IPS DF 6.9 (cell line): ENCODE measurements at regions not wholly inside any gene's neighbourhood (a gene's known extent, or its start where the extent isn't known, plus 50 kb on each side); places are given as distances from the start of the nearest gene placed in this dataset.

Source experiments
- DNase-seq: peaks from one replicate; pipeline ENCODE4 v3.0.0-alpha.2; 2013; ENCODE audit warnings: low read depth, low spot score
- H3K27ac ChIP-seq: one replicate; pipeline ENCODE4 v1.5.1; 2013; ENCODE audit warnings: low read length, control low read depth
- H3K27me3 ChIP-seq: 2 replicates; pipeline ENCODE4 v1.6.1; 2013; ENCODE audit warnings: mild to moderate bottlenecking, low read length; ENCODE audit not compliant: control insufficient read depth, insufficient read depth
- H3K36me3 ChIP-seq: 2 replicates; pipeline ENCODE4 v1.6.1; 2013; ENCODE audit warnings: low read length; ENCODE audit not compliant: control insufficient read depth, insufficient read depth
- H3K4me1 ChIP-seq: 2 replicates; pipeline ENCODE4 v1.6.1; 2013; ENCODE audit warnings: low read length; ENCODE audit not compliant: control insufficient read depth, insufficient read depth
- H3K4me3 ChIP-seq: 2 replicates; pipeline ENCODE4 v1.5.1; 2013; ENCODE audit warnings: mild to moderate bottlenecking, low read length
- H3K9me3 ChIP-seq: 2 replicates; pipeline ENCODE4 v1.6.1; 2013; ENCODE audit warnings: low read length, inconsistent platforms; ENCODE audit not compliant: control insufficient read depth, insufficient read depth
- WGBS: extraction: QIAGEN DNeasy Blood & Tissue Kit; methylation state at CpG from one replicate; pipeline ENCODE4 v1.1.7; 2013; ENCODE audit warnings: mixed read lengths, missing lambda C conversion rate; ENCODE audit not compliant: insufficient read length, insufficient coverage; 5-methylcytosine and 5-hydroxymethylcytosine counted together

DNA sequence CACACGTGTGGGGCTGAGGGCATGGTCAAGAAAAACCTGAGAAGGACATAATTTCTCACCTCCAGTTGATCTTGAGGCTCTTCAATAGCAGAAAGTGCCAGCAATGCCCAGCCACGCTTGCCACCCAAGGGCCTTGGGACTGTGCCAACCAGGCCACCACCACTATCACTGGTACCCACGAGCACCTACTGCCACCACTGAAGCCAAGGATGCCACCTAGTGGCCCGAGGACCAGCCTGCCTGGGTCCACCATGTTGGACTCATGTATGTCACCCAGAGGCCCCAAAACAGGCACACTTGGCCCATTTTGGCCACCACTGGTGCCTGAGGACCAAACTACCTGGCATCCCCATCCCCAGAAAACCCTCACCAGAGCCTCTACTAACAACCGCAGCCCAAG lies 191.8 kb downstream of the ADAM29 start:
- peak; percentile 1 for DNase-seq
- no CpG with 5 or more reads among the region's 5 CpGs for WGBS
- H3K4me1 ChIP-seq: no peaks in the 10 kb centered on the region

DNA sequence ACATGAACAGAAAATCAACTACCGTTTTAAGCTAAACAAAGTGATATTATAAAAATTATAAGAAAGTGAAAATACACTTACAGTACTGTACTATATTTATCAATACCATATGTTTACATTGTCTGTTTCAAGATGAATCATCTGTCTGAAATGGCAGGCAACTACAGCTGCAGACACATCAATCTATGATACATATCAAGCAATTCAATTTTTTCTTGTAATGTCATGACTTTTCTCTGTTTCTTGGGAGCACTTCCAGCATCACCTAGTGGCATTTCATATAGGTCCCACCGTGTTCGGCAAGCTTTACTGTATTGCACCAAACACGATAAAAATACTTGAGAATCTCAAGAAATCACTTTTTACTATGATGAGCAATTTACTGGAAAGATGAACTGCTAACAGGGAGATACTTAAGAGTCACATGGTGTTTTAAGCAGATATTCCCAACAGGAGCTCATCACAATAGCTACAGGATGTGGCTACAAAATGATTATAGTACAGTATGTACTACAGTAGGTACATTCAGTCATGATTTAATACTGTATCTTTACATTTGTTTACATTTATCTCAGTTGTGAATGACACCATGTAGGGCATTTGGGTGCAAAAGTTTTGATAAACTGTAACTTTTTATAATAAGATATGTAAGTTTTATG lies 207.4 kb downstream of the ADAM29 start:
- H3K4me3 ChIP-seq: no peak overlapping the region
- no peaks in the 10 kb centered on the region for H3K27me3 ChIP-seq
- WGBS: no CpG with 5 or more reads among the region's 4 CpGs
- H3K9me3 ChIP-seq: no peaks in the 10 kb centered on the region
- DNase-seq: no peak
- no peaks in the 10 kb centered on the region for H3K36me3 ChIP-seq
- no peak overlapping the region for H3K27ac ChIP-seq
- no peaks in the 10 kb centered on the region for H3K4me1 ChIP-seq

More for the DNA sequence above, 191.8 kb downstream of the ADAM29 start:
- Histone ChIP-seq H3K36me3 (no peaks in the 10 kb centered on the region), H3K9me3 (no peaks in the 10 kb centered on the region), H3K27ac (no peak overlapping the region), H3K27me3 (no peaks in the 10 kb centered on the region), H3K4me3 (no peak overlapping the region)

DNA sequence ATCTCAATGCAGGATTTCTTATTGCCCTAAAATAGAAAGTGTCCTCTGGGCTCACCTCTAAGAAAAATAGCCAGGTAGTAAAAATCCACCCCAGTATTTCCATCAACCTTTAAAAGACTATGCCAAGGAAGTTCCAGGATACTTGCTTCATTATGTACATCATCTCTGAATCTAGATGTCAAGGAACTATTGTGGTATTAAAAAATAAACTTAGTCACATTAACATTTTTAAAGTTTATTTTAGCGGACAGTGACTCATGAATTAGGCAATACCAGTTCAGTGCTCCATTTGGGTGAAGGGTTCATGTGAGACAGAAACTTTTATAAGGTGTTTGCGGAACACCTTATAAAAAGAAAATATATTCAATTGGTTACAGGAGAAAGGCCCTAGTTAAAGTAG lies 209.2 kb downstream of the ADAM29 start:
- Histone ChIP-seq H3K36me3 (no peaks in the 10 kb centered on the region), H3K4me1 (no peaks in the 10 kb centered on the region), H3K27me3 (no peaks in the 10 kb centered on the region), H3K4me3 (no peak overlapping the region), H3K9me3 (no peaks in the 10 kb centered on the region), H3K27ac (no peak overlapping the region)
- no CpG with 5 or more reads among the region's 2 CpGs for WGBS
- no peak for DNase-seq

DNA sequence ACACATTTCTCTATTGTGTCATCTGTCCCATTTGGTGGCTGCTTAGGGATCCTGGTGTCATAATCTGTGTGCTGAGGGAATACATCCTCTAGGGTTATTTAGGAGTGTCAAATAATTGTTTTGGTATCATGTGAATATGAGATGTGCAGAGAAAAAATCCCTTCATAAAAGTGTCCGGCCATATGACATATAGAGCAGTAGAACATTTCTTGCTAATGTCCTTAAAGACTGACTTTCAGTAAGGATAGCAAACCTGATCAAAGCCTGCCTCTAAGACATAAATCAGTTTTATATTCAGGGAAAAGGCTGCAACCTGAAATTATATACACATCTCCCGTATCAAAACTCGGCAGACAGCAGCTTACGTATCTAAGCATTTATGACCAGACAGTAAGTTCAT lies 211.6 kb downstream of the ADAM29 start:
- no peak for DNase-seq
- no peaks in the 10 kb centered on the region for H3K36me3 ChIP-seq

DNA sequence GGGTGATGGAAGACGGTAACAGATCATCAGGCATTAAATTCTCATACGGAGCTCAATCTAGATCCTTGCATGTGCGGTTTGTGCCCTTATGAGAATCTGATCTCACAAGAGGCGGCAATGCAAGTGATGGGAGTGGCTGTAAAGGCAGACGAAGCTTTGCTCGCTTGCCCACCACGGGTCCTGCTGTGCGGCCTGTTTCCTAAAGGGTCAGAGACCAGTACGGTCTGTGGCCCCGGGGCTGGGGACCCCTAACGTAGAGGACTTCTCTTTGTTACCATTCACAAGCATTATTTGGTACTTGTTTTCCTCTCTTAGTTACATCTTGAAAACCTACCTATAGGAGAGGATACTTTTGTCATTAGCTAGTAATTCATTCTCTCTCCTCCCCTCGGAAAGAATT lies 221.0 kb downstream of the ADAM29 start:
- H3K27me3 ChIP-seq: 0 out of 2 replicates have a peak, but pooled peaks cover 2% of the 10 kb centered on the region
- no CpG with 5 or more reads among the region's 12 CpGs for WGBS

More for the DNA sequence above, 211.6 kb downstream of the ADAM29 start:
- Histone ChIP-seq H3K27ac (no peak overlapping the region), H3K4me3 (no peak overlapping the region), H3K27me3 (no peaks in the 10 kb centered on the region), H3K9me3 (no peaks in the 10 kb centered on the region), H3K4me1 (no peaks in the 10 kb centered on the region)
- no CpG with 5 or more reads among the region's 4 CpGs for WGBS

DNA sequence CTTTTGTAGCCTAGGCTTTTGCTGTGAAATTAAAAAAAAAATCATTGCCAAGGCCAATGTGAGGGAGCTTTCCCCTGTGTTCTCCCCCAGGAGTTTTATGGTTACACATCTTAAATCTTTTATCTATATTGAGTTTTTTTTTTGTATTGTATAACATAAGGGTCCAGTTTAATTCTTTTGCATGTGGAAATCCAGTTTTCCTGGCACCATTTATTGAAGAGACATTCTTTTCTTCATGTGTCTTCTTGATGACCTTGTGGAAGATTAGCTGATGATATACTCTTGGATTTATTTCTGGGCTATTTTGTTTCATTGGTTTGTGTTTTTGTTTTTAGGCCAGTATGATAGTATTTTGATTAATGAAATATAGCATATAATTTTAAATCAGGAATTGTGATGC lies 225.0 kb downstream of the ADAM29 start:
- DNase-seq: no peak
- Histone ChIP-seq H3K4me3 (no peak overlapping the region), H3K36me3 (no peaks in the 10 kb centered on the region), H3K27me3 (0 out of 2 replicates have a peak, but pooled peaks cover 2% of the 10 kb centered on the region), H3K4me1 (no peaks in the 10 kb centered on the region), H3K9me3 (no peaks in the 10 kb centered on the region; the same call in 1 of the 2 replicates), H3K27ac (no peak overlapping the region)

More for the DNA sequence above, 221.0 kb downstream of the ADAM29 start:
- Histone ChIP-seq H3K36me3 (no peaks in the 10 kb centered on the region), H3K9me3 (no peaks in the 10 kb centered on the region; the same call in 1 of the 2 replicates), H3K4me1 (no peaks in the 10 kb centered on the region), H3K27ac (no peak overlapping the region), H3K4me3 (no peak overlapping the region)
- no peak for DNase-seq

DNA sequence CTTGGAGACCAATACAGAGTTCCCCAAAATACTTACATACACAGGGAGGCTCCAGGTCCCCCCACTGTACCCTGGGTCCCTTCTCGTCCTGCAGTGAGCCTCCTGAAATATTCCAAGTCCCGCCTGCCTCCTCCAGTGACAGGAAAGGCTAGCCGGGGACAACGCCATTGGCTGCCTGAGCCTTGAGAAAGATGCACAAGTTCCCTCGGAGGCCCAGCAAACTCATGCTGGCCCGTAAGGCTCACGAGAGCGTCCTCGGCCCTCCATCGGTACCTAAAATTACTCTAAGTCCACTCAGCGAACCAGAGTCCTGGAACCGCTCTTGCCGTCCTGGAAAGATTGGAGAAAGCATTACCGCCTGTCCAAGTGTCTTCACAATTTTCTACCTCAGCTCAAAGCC lies 228.6 kb downstream of the ADAM29 start:
- Histone ChIP-seq H3K4me1 (no peaks in the 10 kb centered on the region), H3K27ac (no peak overlapping the region), H3K27me3 (no peaks in the 10 kb centered on the region), H3K36me3 (no peaks in the 10 kb centered on the region), H3K9me3 (no peaks in the 10 kb centered on the region), H3K4me3 (no peak overlapping the region)
- WGBS: no CpG with 5 or more reads among the region's 14 CpGs
- no peak for DNase-seq

DNA sequence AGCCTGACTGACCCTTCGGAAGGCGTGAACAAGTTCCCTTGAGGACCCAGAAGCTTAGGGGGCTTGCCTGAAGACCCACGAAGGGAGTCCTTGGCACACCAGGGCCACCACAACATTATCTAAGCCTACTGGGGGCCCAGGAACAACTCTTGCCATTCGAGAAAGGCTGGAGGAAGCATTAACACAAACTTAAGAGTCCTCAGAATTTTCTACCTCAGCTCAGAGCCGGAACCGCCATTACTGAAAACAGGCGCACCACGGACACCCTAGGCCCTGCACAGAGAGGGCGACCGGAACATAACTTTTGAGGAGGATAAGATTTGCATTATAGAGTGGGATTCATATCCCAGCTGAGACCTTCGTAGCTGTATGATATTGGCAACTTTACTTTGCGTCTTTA lies 229.1 kb downstream of the ADAM29 start:
- H3K9me3 ChIP-seq: no peaks in the 10 kb centered on the region
- WGBS: no CpG with 5 or more reads among the region's 12 CpGs
- no peak for DNase-seq
- H3K27ac ChIP-seq: no peak overlapping the region
- H3K4me1 ChIP-seq: no peaks in the 10 kb centered on the region
- no peaks in the 10 kb centered on the region for H3K36me3 ChIP-seq
- H3K4me3 ChIP-seq: no peak overlapping the region
- no peaks in the 10 kb centered on the region for H3K27me3 ChIP-seq

DNA sequence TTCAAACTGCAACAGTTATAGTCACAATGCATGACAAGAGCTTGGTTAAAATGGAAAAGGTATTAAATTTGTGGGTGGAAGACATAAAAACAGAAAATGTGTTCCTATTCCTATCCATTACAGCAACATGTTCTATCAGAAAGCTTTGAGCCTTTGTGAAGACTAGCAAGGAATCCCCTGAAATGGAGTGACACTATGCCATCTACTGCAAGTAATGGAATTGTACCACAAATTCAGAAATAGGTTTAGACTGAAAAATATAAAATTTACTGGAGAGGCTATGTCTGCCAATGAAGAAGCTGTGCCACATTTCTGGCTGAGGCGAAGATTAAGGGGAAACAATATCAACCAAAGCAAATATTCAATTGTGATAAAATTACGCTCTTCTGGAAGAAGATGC lies 247.9 kb downstream of the ADAM29 start:
- no CpG with 5 or more reads among the region's 2 CpGs for WGBS
- no peak overlapping the region for H3K4me3 ChIP-seq
- no peak overlapping the region for H3K27ac ChIP-seq
- no peaks in the 10 kb centered on the region for H3K4me1 ChIP-seq
- no peak for DNase-seq
- no peaks in the 10 kb centered on the region for H3K36me3 ChIP-seq
- H3K27me3 ChIP-seq: no peaks in the 10 kb centered on the region
- H3K9me3 ChIP-seq: no peaks in the 10 kb centered on the region

DNA sequence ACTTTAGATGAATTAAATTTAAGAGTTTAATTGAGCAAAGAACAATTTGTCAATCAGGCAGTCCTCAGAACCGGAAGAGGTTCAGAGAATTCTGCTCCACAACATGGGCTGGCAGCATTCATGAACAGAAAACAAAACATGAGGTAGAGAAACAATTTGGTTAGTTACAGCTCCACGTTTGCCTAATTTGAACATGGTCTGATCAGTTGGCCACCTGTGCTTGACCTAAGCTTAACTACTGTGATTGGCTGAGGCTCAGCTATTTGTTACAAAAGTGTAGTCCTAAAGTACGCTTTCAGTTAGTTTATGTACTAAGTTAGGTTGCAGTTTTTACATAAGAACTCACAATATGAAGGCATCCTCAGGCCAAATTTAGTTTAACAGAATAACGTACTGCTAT lies 258.6 kb downstream of the ADAM29 start:
- Histone ChIP-seq H3K9me3 (no peaks in the 10 kb centered on the region), H3K4me1 (no peaks in the 10 kb centered on the region), H3K4me3 (no peak overlapping the region), H3K36me3 (no peaks in the 10 kb centered on the region), H3K27me3 (no peaks in the 10 kb centered on the region), H3K27ac (no peak overlapping the region)
- WGBS: no CpG with 5 or more reads among the region's 4 CpGs
- no peak for DNase-seq

DNA sequence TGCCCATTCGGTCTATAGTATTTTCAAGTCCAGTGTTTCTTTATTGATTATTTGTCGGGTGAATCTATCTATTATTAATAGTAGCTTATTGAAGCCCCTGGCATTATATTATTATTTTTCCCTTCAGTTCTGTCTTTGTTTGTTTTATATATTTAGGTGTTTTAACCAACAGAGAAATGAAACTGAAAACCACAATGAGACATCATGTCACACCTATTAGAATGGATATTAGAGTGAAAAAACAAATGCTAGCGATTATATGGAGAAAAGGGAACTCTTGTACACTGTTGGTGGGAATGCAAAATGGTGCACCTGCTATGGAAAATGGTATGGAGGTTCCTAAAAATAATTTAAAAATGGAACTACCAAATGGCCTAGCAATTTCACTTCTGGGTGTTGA lies 272.5 kb downstream of the ADAM29 start:
- Histone ChIP-seq H3K27ac (no peak overlapping the region), H3K9me3 (no peaks in the 10 kb centered on the region), H3K27me3 (no peaks in the 10 kb centered on the region), H3K36me3 (no peaks in the 10 kb centered on the region), H3K4me1 (no peaks in the 10 kb centered on the region), H3K4me3 (no peak overlapping the region)
- WGBS: no CpG with 5 or more reads among the region's 3 CpGs
- DNase-seq: no peak
